Stimulated activated naive CD4-positive, alpha-beta T cell (primary cell): ENCODE measurements at regions not wholly inside any gene's neighbourhood (a gene's known extent, or its start where the extent isn't known, plus 50 kb on each side); places are given as distances from the start of the nearest gene placed in this dataset.

Experiments used
- DNase-seq, 6 experiments: peaks; one replicate each; lab custom pipeline; 2025; lab: John Stamatoyannopoulos, UW

DNA sequence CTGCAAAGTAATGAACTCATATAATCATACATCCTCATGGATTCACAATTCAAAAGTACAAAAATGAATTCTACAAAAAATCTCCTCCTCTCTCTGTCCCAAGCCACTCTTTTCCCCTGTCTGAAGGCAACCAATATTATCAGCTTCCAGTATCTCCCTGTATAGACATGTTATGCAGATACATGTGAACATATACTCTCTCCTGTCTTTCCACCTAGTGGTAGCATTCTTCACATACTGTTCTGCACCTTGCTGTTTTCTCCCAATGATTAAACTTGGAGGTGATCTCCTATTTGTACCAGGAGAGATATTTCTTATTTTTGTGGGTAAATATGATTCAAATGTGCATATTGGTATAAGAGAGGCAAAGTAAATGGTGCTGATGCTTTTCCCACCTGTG lies 416.4 kb downstream of the EPM2A start:
- DNase-seq: no peak

- no peak for DNase-seq
Observed at GRCh38 chr6:145319605-145320004, 415.7 kb downstream of the EPM2A start.

GRCh38 chr6:145323646-145324045 lies 411.7 kb downstream of the EPM2A start:
- DNase-seq: no peak

DNA sequence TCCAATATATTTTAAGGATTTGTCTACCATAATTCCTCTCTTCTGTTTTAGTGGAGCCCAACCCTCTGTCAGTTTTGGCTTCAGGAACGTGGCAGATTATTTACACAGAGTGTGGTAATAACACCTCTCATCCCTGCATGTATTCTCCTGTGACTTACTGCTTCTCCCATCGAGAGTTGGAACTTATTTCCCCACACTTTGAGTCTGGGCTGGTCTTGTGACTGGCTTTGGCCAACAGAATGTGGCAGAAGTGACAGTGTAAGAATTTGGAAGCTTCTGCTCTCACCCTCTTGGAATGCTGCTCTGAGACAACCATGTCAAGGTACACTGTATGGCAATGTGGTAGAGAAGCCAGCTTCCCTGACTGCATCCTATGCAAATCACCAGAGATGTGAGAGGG lies 407.7 kb downstream of the EPM2A start:
- DNase-seq: no peak

GRCh38 chr6:145329257-145329656 lies 406.1 kb downstream of the EPM2A start:
- no peak for DNase-seq

DNA sequence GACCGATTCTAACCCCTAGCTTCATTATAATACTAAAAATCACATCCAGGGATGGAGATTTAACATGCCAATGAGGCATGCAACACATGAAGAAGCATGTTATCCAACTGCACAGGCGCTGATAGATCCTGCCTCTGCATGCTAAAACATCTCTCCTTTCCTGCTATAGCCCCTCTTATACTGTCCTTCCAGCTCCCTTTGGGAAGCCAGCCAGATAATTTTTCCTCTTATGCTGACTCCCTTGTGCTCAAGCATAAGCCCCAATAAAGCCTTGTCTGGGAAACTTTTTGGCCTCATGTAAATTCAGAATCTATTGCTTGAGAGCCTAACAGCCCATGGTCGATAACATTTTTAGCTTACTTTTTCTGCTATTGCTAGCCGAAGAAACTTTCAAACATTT lies 404.3 kb downstream of the EPM2A start:
- no peak for DNase-seq

DNA sequence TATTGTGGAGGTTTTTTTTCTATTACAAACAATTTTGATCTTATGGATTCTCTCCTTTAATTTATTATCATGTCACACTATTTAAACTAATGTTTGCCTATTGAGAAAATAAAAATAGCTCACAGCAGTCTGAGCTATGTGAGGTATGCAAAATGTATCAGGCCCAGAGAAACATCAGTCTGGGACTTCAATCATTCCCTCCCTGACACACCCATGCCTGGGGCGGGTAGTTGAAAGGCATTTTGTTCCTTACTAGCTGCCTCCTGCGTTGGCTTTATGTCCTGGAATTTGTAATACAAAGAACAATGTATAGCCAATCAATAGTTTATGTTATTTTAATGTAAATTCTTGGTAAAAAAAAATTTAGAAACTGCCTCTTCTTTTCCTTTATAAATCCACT lies 403.3 kb downstream of the EPM2A start:
- no peak for DNase-seq

DNA sequence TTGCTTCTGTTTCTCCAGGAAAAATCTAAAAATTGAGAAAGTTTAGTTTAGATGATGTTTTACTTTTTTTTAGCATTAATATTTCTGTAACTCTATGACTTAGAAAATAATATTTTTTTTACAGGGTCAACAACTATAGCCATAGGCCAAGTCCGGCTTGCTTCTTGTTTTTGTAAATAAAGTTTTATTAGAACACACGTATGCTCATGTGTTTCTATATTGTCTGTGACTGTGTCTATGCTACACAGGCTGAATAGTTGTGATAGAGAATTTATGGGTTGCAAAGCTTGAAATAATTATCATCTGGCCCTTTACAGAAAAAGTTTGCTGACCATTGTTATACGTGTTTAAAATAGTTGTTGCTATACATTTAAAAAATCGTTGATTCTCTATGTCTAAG lies 399.2 kb downstream of the EPM2A start:
- DNase-seq: no peak

GRCh38 chr6:145339089-145339488 lies 396.2 kb downstream of the EPM2A start:
- DNase-seq: no peak

DNA sequence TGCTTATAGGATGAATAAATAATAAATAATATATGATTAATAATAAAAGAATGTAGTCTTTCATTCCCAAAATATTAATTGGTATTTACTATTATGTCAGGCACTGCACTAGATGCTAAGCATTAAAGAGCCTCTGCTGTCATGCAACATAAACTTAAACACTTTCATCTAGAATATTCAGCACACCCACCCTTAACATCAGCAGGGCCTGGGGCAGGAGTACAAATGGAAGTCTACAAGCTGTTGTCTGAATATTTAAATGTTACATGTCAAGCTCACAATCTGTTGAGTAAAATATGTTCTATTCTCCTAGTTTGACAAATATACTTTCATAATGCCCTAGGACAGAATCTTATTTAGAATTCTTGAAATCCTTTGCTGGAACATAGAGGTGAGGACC lies 395.1 kb downstream of the EPM2A start:
- DNase-seq: no peak

DNA sequence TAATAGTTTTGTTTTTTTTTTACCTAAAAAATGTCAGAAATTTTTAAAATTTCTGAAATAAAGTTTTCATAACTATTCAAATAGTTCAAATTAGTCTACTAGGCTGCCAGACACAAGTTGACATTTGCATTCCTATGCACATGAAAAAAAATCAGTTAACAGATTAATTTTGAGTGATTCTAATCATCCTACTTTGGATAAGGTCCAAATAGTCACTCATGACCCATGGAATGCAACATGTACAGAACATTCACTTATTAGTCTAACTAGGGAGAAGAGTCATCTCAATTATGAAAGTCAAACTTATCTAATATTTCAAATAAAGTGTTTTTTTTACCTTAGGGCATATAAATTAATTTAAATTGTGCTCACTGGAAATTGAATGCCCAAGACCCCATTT lies 390.2 kb downstream of the EPM2A start:
- no peak for DNase-seq

- no peak for DNase-seq
Observed at GRCh38 chr6:145347216-145347615, 388.1 kb downstream of the EPM2A start.

DNA sequence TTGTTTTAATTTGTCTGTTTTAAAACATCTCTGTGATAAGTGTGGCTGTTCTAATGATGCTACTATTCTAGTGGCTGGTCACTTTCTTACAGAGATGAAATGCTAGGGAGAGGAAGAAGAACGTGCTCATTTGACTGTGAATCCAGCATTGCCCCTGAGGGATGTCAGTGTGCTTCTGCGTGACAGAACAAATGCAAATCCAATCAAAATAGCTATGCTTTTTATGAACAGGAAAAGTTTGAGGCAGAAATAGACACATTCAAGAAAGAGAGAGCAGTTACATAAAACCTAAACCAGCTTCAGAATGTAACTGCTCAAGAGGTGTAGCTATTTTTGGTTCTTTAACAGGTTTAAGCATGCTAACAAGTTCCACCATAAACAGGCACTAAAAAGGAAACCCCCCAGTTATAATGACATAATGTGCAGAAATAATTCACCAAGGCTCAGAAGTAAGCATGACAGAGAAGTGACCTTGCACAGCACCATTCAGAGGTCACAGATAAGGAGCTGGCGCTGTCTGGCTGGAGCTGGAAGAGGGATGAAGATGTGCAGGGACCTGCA lies 385.3 kb downstream of the EPM2A start:
- DNase-seq: no peak

DNA sequence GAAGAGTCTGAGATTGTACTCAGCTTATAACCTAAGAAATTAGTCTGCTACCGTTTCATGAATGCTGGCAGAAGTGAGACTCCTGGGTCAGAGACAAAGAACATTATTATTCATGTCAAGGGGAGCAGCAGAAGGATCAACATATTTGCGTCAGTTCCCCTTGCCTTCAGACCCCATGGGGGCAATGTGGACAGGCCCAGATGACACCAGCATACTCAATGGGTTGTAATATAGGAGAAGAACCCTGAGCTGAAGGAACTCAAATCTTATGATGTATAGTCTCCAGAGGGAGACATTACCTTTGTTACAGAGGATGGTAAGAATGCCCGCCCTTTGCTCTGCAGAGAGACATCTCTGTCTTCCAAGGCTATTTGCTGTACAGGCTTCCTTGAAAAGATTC lies 384.4 kb downstream of the EPM2A start:
- no peak for DNase-seq

GRCh38 chr6:145352382-145353080 lies 382.8 kb downstream of the EPM2A start:
- no peak for DNase-seq

DNA sequence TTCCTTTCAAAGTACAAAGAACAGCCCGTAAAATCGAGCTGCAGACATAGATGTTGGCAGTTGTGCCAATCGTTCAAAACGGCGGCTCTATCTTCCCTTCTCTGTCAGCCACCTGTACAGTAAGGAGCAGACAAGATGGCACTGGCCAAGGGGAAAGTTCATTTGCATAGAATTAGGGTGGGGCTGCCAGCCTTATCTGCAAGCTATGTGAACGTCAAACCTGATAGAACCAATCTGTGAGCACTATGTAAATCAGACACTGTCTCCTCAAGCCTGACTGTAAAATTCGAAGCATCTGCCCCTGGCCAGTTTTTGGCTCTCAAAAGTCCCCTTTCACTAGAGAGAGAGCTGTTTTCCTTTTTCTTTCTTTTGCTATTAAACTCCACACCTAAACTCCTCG lies 374.5 kb downstream of the EPM2A start:
- no peak for DNase-seq

- no peak for DNase-seq
Observed at GRCh38 chr6:145367149-145367548, 368.2 kb downstream of the EPM2A start.

DNA sequence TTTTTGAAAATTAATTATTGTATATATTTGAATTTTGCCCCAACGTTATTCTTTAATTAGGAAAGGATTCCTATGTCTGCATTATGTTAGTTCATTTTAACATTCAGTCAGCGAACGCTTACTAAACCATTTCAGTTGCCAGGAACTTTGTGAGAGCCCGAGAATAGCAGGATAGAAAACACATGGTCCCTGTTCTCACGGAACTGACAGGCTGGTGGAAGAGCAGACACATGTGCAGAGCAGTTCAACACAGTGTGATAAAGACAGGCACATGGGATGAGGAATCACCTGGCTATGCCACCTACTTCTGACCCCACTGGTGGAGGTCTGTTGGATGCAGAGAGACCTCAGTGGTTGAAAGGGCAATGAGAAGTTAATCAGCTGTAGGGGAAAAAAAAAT lies 367.2 kb downstream of the EPM2A start:
- DNase-seq: no peak

- no peak for DNase-seq
Observed at GRCh38 chr6:145370559-145370958, 364.8 kb downstream of the EPM2A start.

DNA sequence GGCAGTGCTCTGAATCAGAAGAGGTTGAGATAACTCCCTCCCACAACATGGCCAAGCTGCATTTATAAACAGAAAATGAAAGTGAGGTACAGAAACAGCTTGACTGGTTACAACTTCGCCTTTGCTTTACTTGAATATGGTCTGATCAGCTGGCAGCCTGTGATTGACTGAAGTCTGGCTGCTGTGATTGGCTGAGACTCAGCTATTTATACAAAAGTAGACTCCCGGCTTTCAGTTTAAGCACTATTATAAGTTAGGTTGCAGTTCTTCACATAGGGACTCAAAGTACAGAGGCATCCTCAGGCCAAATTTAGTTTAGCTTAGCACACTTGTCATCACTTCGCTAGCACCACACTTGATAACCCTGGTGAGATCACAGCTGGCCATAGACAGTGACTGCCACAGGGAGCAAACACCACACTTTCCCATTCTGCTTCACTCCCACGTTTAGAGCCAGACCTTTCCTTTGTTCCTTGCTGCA lies 362.6 kb downstream of the EPM2A start:
- DNase-seq: no peak

DNA sequence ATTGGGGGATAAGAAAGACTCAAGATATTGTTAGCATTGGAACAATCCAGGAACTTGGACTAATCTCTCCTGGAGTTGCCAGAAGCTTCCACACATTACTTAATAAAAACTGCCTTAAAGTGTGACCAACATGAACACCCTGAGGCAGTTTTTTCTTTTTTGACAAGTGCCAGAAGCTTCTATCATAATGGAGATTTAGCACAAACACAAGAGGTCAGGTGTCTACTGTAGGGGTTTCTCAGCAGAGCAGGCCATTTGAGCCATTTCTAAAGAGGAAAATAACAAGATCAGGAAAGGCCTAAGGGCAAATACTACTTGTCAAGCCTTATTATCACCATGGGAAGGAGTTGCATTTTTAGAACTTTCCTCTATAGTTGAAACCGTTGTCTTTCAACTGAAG lies 361.5 kb downstream of the EPM2A start:
- no peak for DNase-seq

GRCh38 chr6:145374570-145374969 lies 360.8 kb downstream of the EPM2A start:
- no peak for DNase-seq

DNA sequence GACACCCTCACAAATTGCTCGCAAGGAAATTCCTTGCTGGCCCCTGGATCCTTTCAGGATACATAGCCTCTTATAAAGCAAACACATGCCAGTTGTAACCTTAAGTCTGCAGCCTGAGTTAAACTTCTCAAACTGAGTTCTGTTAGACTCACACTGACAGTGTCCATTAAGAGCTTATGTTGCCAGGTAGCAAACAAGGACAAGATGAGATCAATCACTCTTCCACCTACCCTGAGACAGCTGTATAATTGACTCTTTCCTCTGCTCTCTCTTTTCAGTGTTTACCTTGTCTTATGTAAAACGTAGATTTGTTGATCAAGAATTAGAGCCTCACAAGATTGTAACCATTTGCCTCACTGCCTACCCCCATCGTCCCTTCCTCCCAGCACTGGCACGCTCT lies 359.8 kb downstream of the EPM2A start:
- DNase-seq: no peak

- no peak for DNase-seq
Observed at GRCh38 chr6:145380186-145380585, 355.1 kb downstream of the EPM2A start.
